Activated T-cell treated with anti-CD3 and anti-CD28 coated beads, Interleukin-2, amount 50 U/mL, for 72 hours (primary cell): ENCODE measurements at regions not wholly inside any gene's neighbourhood (a gene's known extent, or its start where the extent isn't known, plus 50 kb on each side); places are given as distances from the start of the nearest gene placed in this dataset.

ENCODE experiments used
- ATAC-seq, 2 donors: fragments of 150-1000 bp; cut with Tn5 transposase; replicated peaks in 1 of 2; 2 replicates each; pipeline ENCODE4 v1.10.0; 2021; ENCODE audit warnings: moderate library complexity in 2 of 2, mild to moderate bottlenecking in 1 of 2
- DNase-seq, 2 donors: peaks; one replicate each; pipeline ENCODE4 v3.0.0; 2021 to 2022; ENCODE audit warnings: mixed read lengths in 1 of 2
- H3K27ac Mint-ChIP-seq: one replicate; pipeline ENCODE4 v1.8.0; 2022; ENCODE audit warnings: mild to moderate bottlenecking, moderate library complexity, mixed read lengths
- H3K27me3 Mint-ChIP-seq: one replicate; pipeline ENCODE4 v1.8.0; 2022; ENCODE audit warnings: low read depth, mixed read lengths
- H3K36me3 Mint-ChIP-seq, 2 donors: one replicate each; pipeline ENCODE4 v1.8.0; 2022; ENCODE audit warnings: mixed read lengths in 2 of 2, mild to moderate bottlenecking in 1 of 2; ENCODE audit not compliant: insufficient read depth in 2 of 2
- H3K4me1 Mint-ChIP-seq: one replicate; pipeline ENCODE4 v1.8.0; 2022; ENCODE audit warnings: low read depth, mixed read lengths
- H3K4me3 Mint-ChIP-seq, 2 donors: one replicate each; pipeline ENCODE4 v1.8.0; 2022; ENCODE audit warnings: mild to moderate bottlenecking in 2 of 2, mixed read lengths in 2 of 2, moderate library complexity in 2 of 2
- H3K9me3 Mint-ChIP-seq, 2 donors: one replicate each; pipeline ENCODE4 v1.8.0; 2022; ENCODE audit warnings: mixed read lengths in 2 of 2

DNA sequence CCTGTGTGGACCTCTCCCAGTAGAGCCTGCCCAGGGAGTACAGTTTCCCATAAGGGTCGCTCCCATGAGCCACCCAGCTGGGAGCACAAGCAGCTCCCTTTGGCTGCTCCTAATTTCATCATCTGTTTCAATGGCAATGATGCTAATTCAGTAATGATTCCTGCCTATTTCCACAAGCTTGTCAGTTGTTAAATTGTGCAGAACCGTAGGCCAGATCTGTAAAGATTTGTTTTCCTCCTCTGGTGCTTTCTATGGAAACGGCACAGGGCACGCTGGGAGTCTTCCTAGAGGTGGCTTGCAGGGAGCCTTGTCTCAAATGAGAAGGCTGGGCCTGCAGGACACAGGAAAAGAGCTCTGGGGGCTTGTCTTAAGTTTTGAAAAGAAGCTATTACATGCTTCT lies 223.7 kb downstream of the CBLN1 start:
- no peak for ATAC-seq
- no peak overlapping the region for H3K4me3 Mint-ChIP-seq
- peaks cover 5% of the 10 kb centered on the region for H3K27me3 Mint-ChIP-seq
- H3K27ac Mint-ChIP-seq, result no peak overlapping the region
- peaks cover 2 to 4% of the 10 kb centered on the region in 2 donors for H3K9me3 Mint-ChIP-seq
- H3K4me1 Mint-ChIP-seq, result no peaks in the 10 kb centered on the region
- DNase-seq, result no peak
- peaks cover 0 to 1% of the 10 kb centered on the region in 2 donors for H3K36me3 Mint-ChIP-seq

DNA sequence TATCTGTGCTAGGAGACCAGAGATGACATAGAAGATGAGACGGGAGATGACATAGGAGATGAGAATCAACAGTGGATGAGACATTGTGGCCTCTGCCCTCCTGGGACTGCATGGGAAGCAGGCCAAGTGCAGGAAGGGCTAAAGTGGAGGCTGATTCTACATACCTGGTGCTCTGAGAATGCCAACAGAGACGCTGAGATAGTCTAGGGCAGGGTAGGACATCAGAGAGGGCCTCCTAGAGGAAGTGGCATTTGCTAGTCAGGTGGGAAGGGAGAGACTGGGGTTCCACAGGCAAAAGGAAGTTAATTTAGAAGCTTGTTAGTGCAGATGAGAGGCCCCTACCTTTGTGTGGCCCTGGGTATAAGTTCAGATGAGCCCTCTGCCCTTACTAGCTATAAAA lies 224.2 kb downstream of the CBLN1 start:
- Mint-ChIP-seq H3K4me1 (no peaks in the 10 kb centered on the region), H3K9me3 (peaks cover 2 to 3% of the 10 kb centered on the region in 2 donors), H3K27ac (no peak overlapping the region), H3K4me3 (no peak overlapping the region), H3K27me3 (peaks cover 4% of the 10 kb centered on the region), H3K36me3 (peaks cover 0 to under 1% of the 10 kb centered on the region in 2 donors)
- ATAC-seq (no peak), DNase-seq (no peak)

GRCh38 chr16:49056546-49056945 lies 225.1 kb downstream of the CBLN1 start:
- H3K27me3 Mint-ChIP-seq, result no peaks in the 10 kb centered on the region
- H3K9me3 Mint-ChIP-seq, result peaks cover 0 to 2% of the 10 kb centered on the region in 2 donors
- DNase-seq, result no peak
- H3K27ac Mint-ChIP-seq, result no peak overlapping the region
- no peak overlapping the region for H3K4me3 Mint-ChIP-seq
- no peaks in the 10 kb centered on the region for H3K4me1 Mint-ChIP-seq
- ATAC-seq, result no peak
- no peaks in the 10 kb centered on the region for H3K36me3 Mint-ChIP-seq

DNA sequence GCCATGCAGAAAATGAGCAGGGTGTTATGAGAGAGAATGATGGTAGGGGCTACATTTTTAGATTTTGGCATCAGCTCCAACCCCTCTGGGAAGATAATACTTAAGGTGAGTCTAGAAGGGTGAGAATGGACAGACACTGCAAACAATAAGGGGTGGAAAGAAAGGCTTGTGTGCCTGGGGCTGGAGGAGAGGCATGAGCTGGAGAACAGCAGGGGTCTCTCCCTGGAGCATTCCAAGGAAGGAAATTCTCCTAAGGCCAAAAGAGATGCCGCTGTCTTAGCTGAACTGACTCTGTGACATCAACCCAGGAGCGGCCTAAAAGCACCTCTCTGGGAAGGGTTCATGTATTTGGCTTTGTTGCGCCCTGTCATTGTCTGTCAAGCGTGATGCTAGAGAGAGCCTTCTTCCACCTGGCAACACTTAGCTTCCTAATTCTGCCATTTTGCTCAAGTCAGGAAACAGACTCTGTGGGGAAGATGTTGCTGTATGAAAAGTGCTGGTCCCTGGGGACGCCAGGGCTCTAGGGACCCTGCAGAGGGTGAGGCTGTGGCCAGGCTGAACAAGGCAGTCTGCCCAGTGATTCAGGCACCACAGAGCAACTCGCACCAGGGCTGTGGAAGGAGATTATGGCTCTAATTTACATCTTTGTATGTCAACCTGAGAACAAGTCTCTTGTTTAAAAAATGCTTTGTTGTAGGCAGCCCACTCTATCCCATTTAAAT lies 225.7 kb downstream of the CBLN1 start:
- no peaks in the 10 kb centered on the region for H3K27me3 Mint-ChIP-seq
- H3K9me3 Mint-ChIP-seq, result peaks cover 0 to 5% of the 10 kb centered on the region in 2 donors
- no peaks in the 10 kb centered on the region for H3K36me3 Mint-ChIP-seq
- no peak overlapping the region for H3K27ac Mint-ChIP-seq
- H3K4me1 Mint-ChIP-seq, result no peaks in the 10 kb centered on the region
- no peak overlapping the region for H3K4me3 Mint-ChIP-seq
- DNase-seq, result no peak
- ATAC-seq, result no peak

GRCh38 chr16:49055291-49055690 lies 226.3 kb downstream of the CBLN1 start:
- H3K9me3 Mint-ChIP-seq, result peaks cover 0 to 5% of the 10 kb centered on the region in 2 donors
- no peak for DNase-seq
- no peaks in the 10 kb centered on the region for H3K36me3 Mint-ChIP-seq
- no peak overlapping the region for H3K27ac Mint-ChIP-seq
- no peaks in the 10 kb centered on the region for H3K4me1 Mint-ChIP-seq
- no peaks in the 10 kb centered on the region for H3K27me3 Mint-ChIP-seq
- H3K4me3 Mint-ChIP-seq, result no peak overlapping the region
- ATAC-seq, result no peak

DNA sequence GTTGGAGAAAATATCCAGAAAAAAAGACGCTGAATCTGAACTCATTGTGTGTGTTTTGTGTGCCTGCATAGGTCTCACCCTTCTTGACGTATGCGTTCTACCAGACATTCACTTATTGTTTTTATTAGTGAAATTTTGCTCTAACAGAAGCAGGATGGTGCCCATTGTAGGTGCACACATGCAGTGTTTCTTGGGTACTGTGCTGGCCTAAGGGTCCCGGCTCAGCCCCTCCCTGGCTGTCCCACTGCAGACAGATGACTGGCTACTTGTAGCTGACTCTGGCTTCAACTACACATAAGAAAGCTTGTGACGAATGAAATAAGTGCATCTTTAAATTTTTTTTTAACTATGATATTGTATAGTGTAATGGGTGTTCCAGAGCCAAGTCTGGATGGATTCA lies 227.0 kb downstream of the CBLN1 start:
- DNase-seq (no peak), ATAC-seq (no peak)
- no peaks in the 10 kb centered on the region for H3K36me3 Mint-ChIP-seq
- peaks cover 0 to 5% of the 10 kb centered on the region in 2 donors for H3K9me3 Mint-ChIP-seq
- H3K4me1 Mint-ChIP-seq, result no peaks in the 10 kb centered on the region
- H3K27ac Mint-ChIP-seq, result no peak overlapping the region
- no peak overlapping the region for H3K4me3 Mint-ChIP-seq
- H3K27me3 Mint-ChIP-seq, result no peaks in the 10 kb centered on the region

- H3K4me1 Mint-ChIP-seq, result no peaks in the 10 kb centered on the region
- H3K27me3 Mint-ChIP-seq, result no peaks in the 10 kb centered on the region
- no peak overlapping the region for H3K27ac Mint-ChIP-seq
- DNase-seq, result no peak
- no peak overlapping the region for H3K4me3 Mint-ChIP-seq
- no peaks in the 10 kb centered on the region for H3K36me3 Mint-ChIP-seq
- peaks cover 0 to 5% of the 10 kb centered on the region in 2 donors for H3K9me3 Mint-ChIP-seq
- no peak for ATAC-seq
These were observed 228.8 kb downstream of the CBLN1 start for GRCh38 chr16:49052846-49053245.

DNA sequence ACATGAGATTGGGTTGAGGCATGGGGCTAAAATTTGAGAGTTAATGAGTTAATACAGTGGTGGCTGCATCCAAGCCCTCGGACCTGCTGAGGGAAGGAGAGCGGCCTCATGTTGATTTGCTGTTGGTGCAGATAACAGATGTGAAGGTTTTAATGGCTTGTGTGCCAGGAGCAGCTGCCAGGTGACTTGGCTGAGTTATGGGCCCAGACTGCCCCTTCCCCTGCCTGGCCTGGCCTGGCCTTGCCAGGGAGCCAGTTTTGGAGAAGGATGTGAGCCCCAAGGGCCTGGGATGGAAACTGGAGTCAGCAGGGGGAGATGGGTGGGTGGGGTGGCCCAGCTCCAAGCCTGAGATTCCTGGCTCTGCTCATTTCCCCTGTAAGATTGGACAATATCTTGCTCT lies 230.1 kb downstream of the CBLN1 start:
- peaks cover 0 to 5% of the 10 kb centered on the region in 2 donors for H3K9me3 Mint-ChIP-seq
- no peaks in the 10 kb centered on the region for H3K27me3 Mint-ChIP-seq
- H3K27ac Mint-ChIP-seq, result no peak overlapping the region
- H3K4me1 Mint-ChIP-seq, result no peaks in the 10 kb centered on the region
- no peaks in the 10 kb centered on the region for H3K36me3 Mint-ChIP-seq
- DNase-seq, result no peak
- no peak for ATAC-seq
- H3K4me3 Mint-ChIP-seq, result no peak overlapping the region

DNA sequence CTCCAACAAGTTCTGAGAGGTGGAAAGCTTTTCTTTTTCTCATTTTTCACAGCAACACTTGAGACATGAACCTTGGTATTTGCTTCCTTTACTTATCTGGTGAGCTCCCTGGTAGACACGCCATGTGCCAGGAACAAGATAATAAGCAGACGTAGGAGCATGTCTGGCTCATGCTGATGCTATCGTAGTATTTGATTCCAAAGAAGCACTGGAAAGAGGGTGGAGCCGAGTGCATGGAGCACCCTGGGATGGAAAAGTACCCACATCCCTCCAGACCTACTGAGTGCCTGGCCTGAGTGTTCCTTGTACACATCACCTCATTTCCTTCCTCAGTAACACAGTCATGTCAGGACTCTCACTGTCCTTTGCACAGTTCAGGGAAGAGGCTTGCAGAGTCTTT lies 231.0 kb downstream of the CBLN1 start:
- DNase-seq (no peak), ATAC-seq (no peak)
- Mint-ChIP-seq H3K4me1 (no peaks in the 10 kb centered on the region), H3K27ac (no peak overlapping the region), H3K4me3 (no peak overlapping the region), H3K9me3 (peaks cover 0 to 5% of the 10 kb centered on the region in 2 donors), H3K36me3 (no peaks in the 10 kb centered on the region), H3K27me3 (no peaks in the 10 kb centered on the region)

DNA sequence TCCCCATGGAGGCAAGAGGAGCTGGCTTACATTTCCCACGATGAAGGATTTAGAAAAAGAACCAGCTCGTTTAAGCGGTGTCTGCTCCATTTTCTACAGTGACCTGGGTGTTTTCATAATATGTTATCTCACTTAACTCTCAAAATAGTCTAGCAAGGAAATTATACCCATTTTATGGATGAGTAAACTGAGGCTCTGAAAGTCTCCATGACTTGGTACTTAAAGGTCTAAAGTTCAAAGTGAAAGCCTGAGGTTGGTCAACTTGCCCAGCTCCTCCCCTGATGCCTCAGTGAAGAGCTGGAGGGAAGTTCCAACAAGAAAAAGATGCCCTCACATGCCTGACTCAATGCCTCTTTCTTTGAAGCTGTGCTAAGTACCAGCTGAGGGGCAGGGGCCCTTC lies 232.0 kb downstream of the CBLN1 start:
- no peak overlapping the region for H3K27ac Mint-ChIP-seq
- H3K4me1 Mint-ChIP-seq, result no peaks in the 10 kb centered on the region
- H3K27me3 Mint-ChIP-seq, result no peaks in the 10 kb centered on the region
- H3K36me3 Mint-ChIP-seq, result no peaks in the 10 kb centered on the region
- DNase-seq (no peak), ATAC-seq (no peak)
- peaks cover 0 to 3% of the 10 kb centered on the region in 2 donors for H3K9me3 Mint-ChIP-seq
- H3K4me3 Mint-ChIP-seq, result no peak overlapping the region

DNA sequence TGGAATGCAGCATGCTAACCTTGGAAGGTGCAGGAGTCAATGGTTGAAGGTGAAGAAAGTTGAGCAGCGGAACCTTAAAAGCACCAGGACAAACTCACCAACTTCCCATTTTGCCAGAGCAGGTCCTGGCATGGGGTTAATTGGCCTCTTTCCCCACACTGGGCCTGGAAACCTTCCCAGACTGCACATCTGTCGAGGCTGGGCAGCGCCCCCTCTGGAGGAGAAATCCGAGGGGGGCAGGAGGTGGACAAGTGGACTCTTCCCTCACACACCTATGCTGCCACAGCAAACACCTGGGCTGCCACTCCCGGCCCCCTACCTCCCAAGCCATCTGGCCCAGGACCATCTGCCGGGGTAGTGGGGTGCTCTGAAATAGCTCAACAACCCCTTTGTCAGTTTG lies 232.4 kb downstream of the CBLN1 start:
- Mint-ChIP-seq H3K36me3 (no peaks in the 10 kb centered on the region), H3K4me3 (no peak overlapping the region), H3K27me3 (no peaks in the 10 kb centered on the region), H3K4me1 (no peaks in the 10 kb centered on the region), H3K27ac (no peak overlapping the region), H3K9me3 (peaks cover 0 to 3% of the 10 kb centered on the region in 2 donors)
- ATAC-seq, result no peak
- DNase-seq, result no peak

GRCh38 chr16:49048557-49048956 lies 233.1 kb downstream of the CBLN1 start:
- Mint-ChIP-seq H3K9me3 (peaks cover 0 to 3% of the 10 kb centered on the region in 2 donors), H3K4me1 (no peaks in the 10 kb centered on the region), H3K27ac (no peak overlapping the region), H3K27me3 (no peaks in the 10 kb centered on the region), H3K4me3 (no peak overlapping the region), H3K36me3 (no peaks in the 10 kb centered on the region)
- DNase-seq, result no peak
- ATAC-seq, result no peak

- no peaks in the 10 kb centered on the region for H3K36me3 Mint-ChIP-seq
- H3K4me3 Mint-ChIP-seq, result no peak overlapping the region
- H3K9me3 Mint-ChIP-seq, result peaks cover 3 to 4% of the 10 kb centered on the region in 2 donors
- no peaks in the 10 kb centered on the region for H3K27me3 Mint-ChIP-seq
- no peaks in the 10 kb centered on the region for H3K4me1 Mint-ChIP-seq
- DNase-seq (no peak), ATAC-seq (no peak)
- no peak overlapping the region for H3K27ac Mint-ChIP-seq
These were observed 245.5 kb downstream of the CBLN1 start for GRCh38 chr16:49036126-49036525.

DNA sequence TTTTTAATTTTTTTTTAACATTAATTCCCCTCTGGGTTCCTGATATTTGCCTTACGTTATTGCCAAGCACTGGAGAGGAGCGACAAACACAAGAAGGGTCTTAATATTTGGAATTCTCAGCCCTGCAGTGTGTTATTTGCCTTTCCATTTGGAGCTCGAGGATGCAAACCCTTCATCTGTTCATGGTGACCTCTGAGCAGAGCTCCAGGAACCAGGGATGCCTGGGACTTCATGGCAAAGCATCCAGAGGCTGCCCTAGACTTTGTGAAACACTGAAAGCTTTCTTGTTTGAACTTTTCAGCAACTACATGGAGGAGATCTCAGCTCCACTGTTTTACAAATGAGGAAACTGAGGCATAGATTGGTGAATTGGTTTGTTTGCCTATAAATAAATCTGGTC lies 254.2 kb downstream of the CBLN1 start:
- no peaks in the 10 kb centered on the region for H3K36me3 Mint-ChIP-seq
- no peak overlapping the region for H3K4me3 Mint-ChIP-seq
- no peak for ATAC-seq
- no peaks in the 10 kb centered on the region for H3K27me3 Mint-ChIP-seq
- H3K27ac Mint-ChIP-seq, result no peak overlapping the region
- no peak for DNase-seq
- H3K4me1 Mint-ChIP-seq, result no peaks in the 10 kb centered on the region
- H3K9me3 Mint-ChIP-seq, result peaks cover 3 to 4% of the 10 kb centered on the region in 2 donors
